SJSA1 (cell line): ENCODE measurements at regions not wholly inside any gene's neighbourhood (a gene's known extent, or its start where the extent isn't known, plus 50 kb on each side); places are given as distances from the start of the nearest gene placed in this dataset.
"Not testable (repeated sequence)": the region's sequence is repeated elsewhere in the genome, so short reads cannot be mapped to it uniquely, and the experiment has no call there.

Experiments
- DNase-seq, 2 experiments: peaks; one replicate each; pipeline ENCODE4 v3.0.0-alpha.2; 2015 to 2020; ENCODE audit warnings: low spot score in 2 of 2, low read depth in 1 of 2
- H3K27ac ChIP-seq: fragments of 250-450 bp; sonication (Bioruptor Pico); 2 replicates; pipeline ENCODE4 v1.5.1; 2020; ENCODE audit warnings: mild to moderate bottlenecking, moderate library complexity
- H3K27me3 ChIP-seq: fragments of 250-450 bp; sonication (Bioruptor Pico); replicated peaks from 2 replicates; pipeline ENCODE4 v1.5.1; 2020; ENCODE audit warnings: mild to moderate bottlenecking, moderate library complexity
- H3K36me3 ChIP-seq: fragments of 250-450 bp; sonication (Bioruptor Pico); 2 replicates; pipeline ENCODE4 v1.5.1; 2020; ENCODE audit warnings: mild to moderate bottlenecking
- H3K4me1 ChIP-seq: fragments of 250-450 bp; sonication (Bioruptor Pico); replicated peaks from 2 replicates; pipeline ENCODE4 v1.6.1; 2021; ENCODE audit warnings: mild to moderate bottlenecking
- H3K4me3 ChIP-seq: fragments of 250-450 bp; sonication (Bioruptor Pico); 2 replicates; pipeline ENCODE4 v1.5.1; 2020; ENCODE audit warnings: mild to moderate bottlenecking
- H3K9me3 ChIP-seq: fragments of 250-450 bp; sonication (Bioruptor Pico); replicated peaks from 2 replicates; pipeline ENCODE4 v1.5.1; 2020; ENCODE audit warnings: mild to moderate bottlenecking

- Histone ChIP-seq H3K9me3 (no peaks in the 10 kb centered on the region), H3K36me3 (no peaks in the 10 kb centered on the region), H3K27me3 (no peaks in the 10 kb centered on the region), H3K4me1 (no peaks in the 10 kb centered on the region), H3K4me3 (no peak overlapping the region), H3K27ac (no peak overlapping the region)
- DNase-seq, result peak in 1 of 2 experiments; percentile 35
Observed at GRCh38 chr14:105605464-105606304, 79.3 kb downstream of the TMEM121 start.

- not testable (repeated sequence) for H3K27ac ChIP-seq, H3K36me3 ChIP-seq, H3K4me3 ChIP-seq, H3K4me1 ChIP-seq, H3K9me3 ChIP-seq, H3K27me3 ChIP-seq
- peak in 1 of 2 experiments; percentile 6 for DNase-seq
Observed at GRCh38 chr14:105606305-105606975, 80.1 kb downstream of the TMEM121 start.

- DNase-seq, result peak in 1 of 2 experiments; percentile 23
- not testable (repeated sequence) for H3K4me3 ChIP-seq, H3K9me3 ChIP-seq, H3K36me3 ChIP-seq, H3K4me1 ChIP-seq, H3K27ac ChIP-seq, H3K27me3 ChIP-seq
Observed at GRCh38 chr14:105607025-105607424, 80.6 kb downstream of the TMEM121 start.

GRCh38 chr14:105614987-105615386, 88.6 kb downstream of the TMEM121 start:
- H3K27me3 ChIP-seq, H3K27ac ChIP-seq, H3K4me3 ChIP-seq, H3K4me1 ChIP-seq, H3K36me3 ChIP-seq, H3K9me3 ChIP-seq, DNase-seq: not testable (repeated sequence)

GRCh38 chr14:105615986-105616801, 89.8 kb downstream of the TMEM121 start:
- DNase-seq, H3K9me3 ChIP-seq, H3K27ac ChIP-seq, H3K4me3 ChIP-seq, H3K4me1 ChIP-seq, H3K36me3 ChIP-seq, H3K27me3 ChIP-seq: not testable (repeated sequence)

- no peaks in the 10 kb centered on the region for H3K9me3 ChIP-seq
Observed at GRCh38 chr14:105616802-105617192, 90.4 kb downstream of the TMEM121 start.

GRCh38 chr14:105617201-105617777, 90.9 kb downstream of the TMEM121 start:
- H3K27me3 ChIP-seq, result no peaks in the 10 kb centered on the region
- no peak overlapping the region for H3K4me3 ChIP-seq
- no peaks in the 10 kb centered on the region for H3K9me3 ChIP-seq
- H3K36me3 ChIP-seq, result no peaks in the 10 kb centered on the region
- H3K27ac ChIP-seq, result no peak overlapping the region
- no peaks in the 10 kb centered on the region for H3K4me1 ChIP-seq
- peak in 1 of 2 experiments; percentile 12 for DNase-seq

More at GRCh38 chr14:105616802-105617192, 90.4 kb downstream of the TMEM121 start:
- no peak overlapping the region for H3K27ac ChIP-seq
- H3K4me1 ChIP-seq, result no peaks in the 10 kb centered on the region
- no peaks in the 10 kb centered on the region for H3K27me3 ChIP-seq
- peak in 1 of 2 experiments; percentile 11 for DNase-seq
- no peak overlapping the region for H3K4me3 ChIP-seq
- H3K36me3 ChIP-seq, result no peaks in the 10 kb centered on the region

GRCh38 chr14:105617805-105618204, 91.4 kb downstream of the TMEM121 start:
- H3K27ac ChIP-seq, DNase-seq, H3K27me3 ChIP-seq, H3K9me3 ChIP-seq, H3K4me3 ChIP-seq, H3K4me1 ChIP-seq, H3K36me3 ChIP-seq: not testable (repeated sequence)

- not testable (repeated sequence) for H3K4me1 ChIP-seq, H3K36me3 ChIP-seq, H3K4me3 ChIP-seq, H3K27me3 ChIP-seq, DNase-seq, H3K27ac ChIP-seq, H3K9me3 ChIP-seq
Observed at GRCh38 chr14:105619324-105619723, 92.9 kb downstream of the TMEM121 start.

GRCh38 chr14:105620178-105620864, 93.9 kb downstream of the TMEM121 start:
- not testable (repeated sequence) for H3K36me3 ChIP-seq, H3K4me3 ChIP-seq, H3K9me3 ChIP-seq, H3K27ac ChIP-seq, H3K4me1 ChIP-seq, DNase-seq, H3K27me3 ChIP-seq

- DNase-seq, H3K27ac ChIP-seq, H3K36me3 ChIP-seq, H3K27me3 ChIP-seq, H3K4me3 ChIP-seq, H3K4me1 ChIP-seq, H3K9me3 ChIP-seq: not testable (repeated sequence)
Observed at GRCh38 chr14:105620865-105621471, 94.6 kb downstream of the TMEM121 start.

- not testable (repeated sequence) for H3K4me3 ChIP-seq, H3K4me1 ChIP-seq, H3K27ac ChIP-seq, DNase-seq, H3K36me3 ChIP-seq, H3K27me3 ChIP-seq, H3K9me3 ChIP-seq
Observed at GRCh38 chr14:105621479-105622328, 95.3 kb downstream of the TMEM121 start.
